ENCODE measurements at regions not wholly inside any gene's neighbourhood (a gene's known extent, or its start where the extent isn't known, plus 50 kb on each side); places are given as distances from the start of the nearest gene placed in this dataset.

DNA sequence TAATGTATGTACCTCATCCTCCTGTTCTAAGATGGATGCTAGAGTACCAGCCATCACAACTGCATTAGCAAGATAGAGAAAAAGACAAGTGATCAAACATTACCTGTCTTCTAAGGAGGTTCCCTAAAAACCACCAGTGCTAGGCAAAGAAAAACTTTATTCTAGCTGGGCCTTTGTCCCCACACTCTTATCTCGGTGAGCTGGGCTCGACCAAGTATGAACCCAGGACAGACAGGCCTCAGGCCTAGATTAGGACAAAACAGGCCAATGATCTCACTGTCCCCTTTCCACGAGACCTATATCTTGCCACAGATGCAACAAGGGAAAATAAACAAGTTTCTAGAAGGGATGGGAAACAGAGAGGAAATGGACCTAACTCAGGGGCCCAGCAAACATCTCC is 127.6 kb upstream of the PKDCC start:
- no peak for TF ChIP-seq SPI1 (IDR thresholded peaks at IDR 0.05; ENCODE audit: low read depth, low read length)
- TF ChIP-seq POLR2A (IDR thresholded peaks at IDR 0.05; ENCODE audit: low read depth, low read length) = no peak
- no peak for TF ChIP-seq POLR2AphosphoS5 (IDR thresholded peaks at IDR 0.05; ENCODE audit: low read depth, low read length)
- no peak for TF ChIP-seq POU2F2 (IDR thresholded peaks at IDR 0.05; ENCODE audit: low read depth, low read length)
- TF ChIP-seq TAF1 (IDR thresholded peaks at IDR 0.05; ENCODE audit: low read depth, low read length) = no peak
- TF ChIP-seq PAX5 (IDR thresholded peaks at IDR 0.05; ENCODE audit: insufficient read depth, low read length, severe bottlenecking) = no peak
